Esophagus squamous epithelium (tissue), 5 donors: ENCODE measurements at regions not wholly inside any gene's neighbourhood (a gene's known extent, or its start where the extent isn't known, plus 50 kb on each side); places are given as distances from the start of the nearest gene placed in this dataset.

Experiments used
- DNase-seq: peaks from one replicate; lab custom pipeline; 2025; lab: John Stamatoyannopoulos, UW
- H3K27ac ChIP-seq, 4 donors: fragments of 200-600 bp; sonication (generic); one replicate each; pipeline ENCODE4 v1.5.1; 2016 to 2019; ENCODE audit warnings: mild to moderate bottlenecking in 1 of 4
- H3K27me3 ChIP-seq, 4 donors: fragments of 200-600 bp; sonication (generic); 1 replicate in 3 of 4; 2 replicates in 1 of 4; pipeline versions ENCODE4 v1.5.1 to v1.6.0; 2017 to 2021; ENCODE audit warnings: antibody characterized with exemption in 1 of 4
- H3K36me3 ChIP-seq, 3 donors: fragments of 200-600 bp; sonication (generic); one replicate each; pipeline ENCODE4 v1.5.1; 2016 to 2019
- H3K4me1 ChIP-seq, 3 donors: fragments of 200-600 bp; sonication (generic); one replicate each; pipeline ENCODE4 v1.5.1; 2017 to 2019
- H3K4me3 ChIP-seq, 4 donors: fragments of 200-600 bp; sonication (generic); 1 replicate in 3 of 4; 2 replicates in 1 of 4; pipeline ENCODE4 v1.5.1; 2016 to 2019; ENCODE audit warnings: mild to moderate bottlenecking in 2 of 4, moderate library complexity in 1 of 4
- H3K9me3 ChIP-seq, 3 donors: fragments of 200-600 bp; sonication (generic); one replicate each; pipeline ENCODE4 v1.5.1; 2016 to 2019
- CTCF ChIP-seq, 6 experiments: fragments of 450-650 bp in 4 of 6; fragments of 200-600 bp in 2 of 6; sonication (generic) in 2 of 6; IDR thresholded peaks; one replicate each; pipeline ENCODE4 v1.5.1; 2016 to 2019; ENCODE audit warnings: antibody characterized with exemption in 6 of 6, mild to moderate bottlenecking in 4 of 6, moderate library complexity in 4 of 6
- POLR2A ChIP-seq, 4 donors: fragments of 450-650 bp; IDR thresholded peaks; one replicate each; pipeline ENCODE4 v1.6.1; 2017; ENCODE audit warnings: antibody characterized with exemption in 4 of 4, mild to moderate bottlenecking in 4 of 4, moderate library complexity in 3 of 4
- WGBS, 2 donors: methylation state at CpG; one replicate each; pipeline ENCODE4 v1.1.5; 2018; 5-methylcytosine and 5-hydroxymethylcytosine counted together
- intact Hi-C: fragments of 100-400 bp; cut with DNase I; formaldehyde crosslinking; loops from one replicate; pipeline ENCODE4 v1.15.0; 2022
- donor health status: DM: yes; HTN: yes; CAD: no.

- H3K36me3 ChIP-seq = no peaks in the 10 kb centered on the region
- H3K9me3 ChIP-seq = peaks cover 0 to 4% (median 3%) of the 10 kb centered on the region in 3 donors
- DNase-seq = no peak
- 18 to 38% methylated on average over 1 of the region's 1 CpG for WGBS, 2 donors
- H3K4me3 ChIP-seq = no peak overlapping the region
- intact Hi-C loops = no loop called here
- H3K27ac ChIP-seq = no peak overlapping the region
- H3K27me3 ChIP-seq = no peaks in the 10 kb centered on the region
- no peaks in the 10 kb centered on the region for H3K4me1 ChIP-seq
- no peak for TF ChIP-seq CTCF (IDR thresholded peaks at IDR 0.05)
- TF ChIP-seq POLR2A (IDR thresholded peaks at IDR 0.05) = no peak
Measured at GRCh38 chr6:94367316-94367715, 948.0 kb upstream of the EPHA7 start.

- peaks cover 0 to 11% (median 11%) of the 10 kb centered on the region in 3 donors for H3K9me3 ChIP-seq
- no peak overlapping the region for H3K27ac ChIP-seq
- no peaks in the 10 kb centered on the region for H3K4me1 ChIP-seq
- H3K27me3 ChIP-seq = no peaks in the 10 kb centered on the region
- WGBS, 2 donors = 92 to 96% methylated on average over 5 to 7 of the region's 26 CpGs
- intact Hi-C loops = no loop called here
- TF ChIP-seq POLR2A (IDR thresholded peaks at IDR 0.05) (no peak), CTCF (IDR thresholded peaks at IDR 0.05) (no peak)
- DNase-seq = no peak
- no peaks in the 10 kb centered on the region for H3K36me3 ChIP-seq
- H3K4me3 ChIP-seq = no peak overlapping the region
Measured at GRCh38 chr6:94362061-94362864, 942.9 kb upstream of the EPHA7 start.

GRCh38 chr6:94361304-94362060 is 942.1 kb upstream of the EPHA7 start:
- 82% methylated on average over 7 of the region's 10 CpGs; no CpG with 5 or more reads in 1 of the 2 donors for WGBS, 2 donors
- TF ChIP-seq POLR2A (IDR thresholded peaks at IDR 0.05) = no peak
- no peak for TF ChIP-seq CTCF (IDR thresholded peaks at IDR 0.05)
- no peak overlapping the region for H3K27ac ChIP-seq
- no peaks in the 10 kb centered on the region for H3K4me1 ChIP-seq
- no peaks in the 10 kb centered on the region for H3K36me3 ChIP-seq
- intact Hi-C loops = no loop called here
- peaks cover 0 to 11% (median 11%) of the 10 kb centered on the region in 3 donors for H3K9me3 ChIP-seq
- DNase-seq = no peak
- no peak overlapping the region for H3K4me3 ChIP-seq
- H3K27me3 ChIP-seq = no peaks in the 10 kb centered on the region

- WGBS, 2 donors = 63% methylated on average over 4 of the region's 4 CpGs
- Histone ChIP-seq H3K27me3 (no peaks in the 10 kb centered on the region), H3K36me3 (no peaks in the 10 kb centered on the region), H3K27ac (no peak overlapping the region), H3K9me3 (peaks cover 0 to 9% (median 9%) of the 10 kb centered on the region in 3 donors), H3K4me1 (no peaks in the 10 kb centered on the region), H3K4me3 (no peak overlapping the region)
- DNase-seq = no peak
- intact Hi-C loops = no loop called here
- no peak for TF ChIP-seq POLR2A (IDR thresholded peaks at IDR 0.05)
- no peak for TF ChIP-seq CTCF (IDR thresholded peaks at IDR 0.05)
Measured at GRCh38 chr6:94357381-94357980, 938.1 kb upstream of the EPHA7 start.

- no peaks in the 10 kb centered on the region for H3K36me3 ChIP-seq
- no peaks in the 10 kb centered on the region for H3K4me1 ChIP-seq
- no peak overlapping the region for H3K4me3 ChIP-seq
- TF ChIP-seq POLR2A (IDR thresholded peaks at IDR 0.05) (no peak), CTCF (IDR thresholded peaks at IDR 0.05) (no peak)
- 67 to 79% methylated on average over 8 of the region's 8 CpGs for WGBS, 2 donors
- no peak for DNase-seq
- H3K27ac ChIP-seq = no peak overlapping the region
- H3K9me3 ChIP-seq = no peaks in the 10 kb centered on the region
- intact Hi-C loops = no loop called here
- no peaks in the 10 kb centered on the region for H3K27me3 ChIP-seq
Measured at GRCh38 chr6:94350833-94351232, 931.5 kb upstream of the EPHA7 start.
